GM10248 (cell line): ENCODE measurements at regions not wholly inside any gene's neighbourhood (a gene's known extent, or its start where the extent isn't known, plus 50 kb on each side); places are given as distances from the start of the nearest gene placed in this dataset.

ENCODE experiments used
- CTCF ChIA-PET: fragments of 300-600 bp; sonication (Branson Sonifier 250); formaldehyde crosslinking; extraction: SDS; loops from one replicate; lab custom pipeline; 2021; ENCODE audit warnings: antibody characterized with exemption; lab: Yijun Ruan, JAX
- POLR2A ChIA-PET: fragments of 350-650 bp; sonication (Branson Sonifier 250); formaldehyde crosslinking; extraction: SDS; loops from one replicate; lab custom pipeline; 2020; ENCODE audit warnings: antibody characterized with exemption; lab: Yijun Ruan, JAX
- DNase-seq: peaks from one replicate; pipeline ENCODE4 v3.0.0; 2012; ENCODE audit errors: extremely low spot score
- CTCF ChIP-seq: IDR thresholded peaks from 2 replicates; pipeline ENCODE4 v1.5.1; 2012; ENCODE audit warnings: mild to moderate bottlenecking, low read depth; ENCODE audit errors: extremely low read depth, missing control alignments, control extremely low read depth

- ChIA-PET POLR2A (no interaction called here), CTCF (no interaction called here)
- no peak for DNase-seq
- TF ChIP-seq CTCF: no peak
Measured at GRCh38 chr1:98103617-98104285, 182.9 kb upstream of the DPYD start.

GRCh38 chr1:98102345-98103030 lies 181.7 kb upstream of the DPYD start:
- ChIA-PET CTCF (no interaction called here), POLR2A (no interaction called here)
- no peak for TF ChIP-seq CTCF
- DNase-seq: no peak

GRCh38 chr1:98101364-98101763 lies 180.5 kb upstream of the DPYD start:
- ChIA-PET CTCF (no interaction called here), POLR2A (no interaction called here)
- DNase-seq: no peak
- TF ChIP-seq CTCF: no peak

- POLR2A ChIA-PET: no interaction called here
- CTCF ChIA-PET: no interaction called here
- TF ChIP-seq CTCF: no peak
- no peak for DNase-seq
Measured at GRCh38 chr1:98099501-98099900, 178.7 kb upstream of the DPYD start.

GRCh38 chr1:98098473-98098872 lies 177.6 kb upstream of the DPYD start:
- ChIA-PET POLR2A (no interaction called here), CTCF (no interaction called here)
- DNase-seq: no peak
- TF ChIP-seq CTCF: no peak

GRCh38 chr1:98090351-98090750 lies 169.5 kb upstream of the DPYD start:
- CTCF ChIA-PET: interaction anchor here (1.4 kb wide), 1 partner anchor 8 kb away, joined by 4 read pairs; no protein-coding TSS in a partner anchor
- DNase-seq: no peak

More at GRCh38 chr1:98090351-98090750, 169.5 kb upstream of the DPYD start:
- POLR2A ChIA-PET: no interaction called here
- TF ChIP-seq CTCF: no peak
